ENCODE measurements at regions not wholly inside any gene's neighbourhood (a gene's known extent, or its start where the extent isn't known, plus 50 kb on each side); places are given as distances from the start of the nearest gene placed in this dataset.

DNA sequence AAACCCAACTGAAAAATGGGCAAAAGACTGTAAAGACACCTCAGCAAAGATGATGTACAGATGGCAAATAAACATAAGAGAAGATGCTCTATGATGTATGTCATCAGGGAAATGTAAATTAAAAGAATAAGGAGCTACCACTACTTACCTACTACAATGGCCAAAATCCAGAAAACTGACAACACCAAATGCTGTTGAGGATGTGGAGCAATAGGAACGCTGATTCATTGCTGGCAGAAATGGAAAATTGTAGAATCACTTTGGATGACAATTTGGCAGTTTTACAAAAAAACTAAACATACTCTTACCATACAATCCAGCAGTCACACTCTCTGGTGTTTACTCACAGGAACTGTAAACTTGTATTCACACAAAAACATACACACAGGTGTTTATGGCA, 222.3 kb upstream of the LDB2 start:
- no peaks in the 10 kb centered on the region for H3K9me3 ChIP-seq (ENCODE audit: low read length)
- no peak for ATAC-seq
- no peaks in the 10 kb centered on the region for H3K36me3 ChIP-seq (ENCODE audit: low read depth, low read length)
- no peak overlapping the region for H3K27ac ChIP-seq (ENCODE audit: low read length)
- H3K79me2 ChIP-seq (ENCODE audit: low read length): no peaks in the 10 kb centered on the region
- H3K27me3 ChIP-seq (ENCODE audit: low read length): no peaks in the 10 kb centered on the region
- no peak overlapping the region for H3K4me3 ChIP-seq (ENCODE audit: low read length)
- intact Hi-C loops (cut with micrococcal nuclease): no loop called here
- no peaks in the 10 kb centered on the region for H4K20me1 ChIP-seq (ENCODE audit: low read length)
- DNase-seq: no peak
- BruUV-seq (replicated peaks): no TSS peak
- no peak overlapping the region for H3K9ac ChIP-seq (ENCODE audit: low read length)
- ChIA-PET POLR2A (ENCODE audit: unreplicated experiment) (no interaction called here), CTCF (no interaction called here)
- no peaks in the 10 kb centered on the region for H3K4me1 ChIP-seq (ENCODE audit: insufficient read depth, low read length)
- TF ChIP-seq, protein P1, sequence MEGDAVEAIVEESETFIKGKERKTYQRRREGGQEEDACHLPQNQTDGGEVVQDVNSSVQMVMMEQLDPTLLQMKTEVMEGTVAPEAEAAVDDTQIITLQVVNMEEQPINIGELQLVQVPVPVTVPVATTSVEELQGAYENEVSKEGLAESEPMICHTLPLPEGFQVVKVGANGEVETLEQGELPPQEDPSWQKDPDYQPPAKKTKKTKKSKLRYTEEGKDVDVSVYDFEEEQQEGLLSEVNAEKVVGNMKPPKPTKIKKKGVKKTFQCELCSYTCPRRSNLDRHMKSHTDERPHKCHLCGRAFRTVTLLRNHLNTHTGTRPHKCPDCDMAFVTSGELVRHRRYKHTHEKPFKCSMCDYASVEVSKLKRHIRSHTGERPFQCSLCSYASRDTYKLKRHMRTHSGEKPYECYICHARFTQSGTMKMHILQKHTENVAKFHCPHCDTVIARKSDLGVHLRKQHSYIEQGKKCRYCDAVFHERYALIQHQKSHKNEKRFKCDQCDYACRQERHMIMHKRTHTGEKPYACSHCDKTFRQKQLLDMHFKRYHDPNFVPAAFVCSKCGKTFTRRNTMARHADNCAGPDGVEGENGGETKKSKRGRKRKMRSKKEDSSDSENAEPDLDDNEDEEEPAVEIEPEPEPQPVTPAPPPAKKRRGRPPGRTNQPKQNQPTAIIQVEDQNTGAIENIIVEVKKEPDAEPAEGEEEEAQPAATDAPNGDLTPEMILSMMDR (conservative IDR thresholded peaks at IDR 0.05; ENCODE audit: low read depth, low read length): no peak
- no peak for TF ChIP-seq EZH2phosphoT487 (IDR thresholded peaks at IDR 0.05; ENCODE audit: borderline replicate concordance, low read length)
- no peak for TF ChIP-seq EZH2 (IDR thresholded peaks at IDR 0.05; ENCODE audit: low read length, unreplicated experiment)
- H2AFZ ChIP-seq (ENCODE audit: low read length): no peak overlapping the region
- no peaks in the 10 kb centered on the region for H3K9me2 ChIP-seq (replicated peaks; ENCODE audit: low read length)
- no peaks in the 10 kb centered on the region for H3F3A ChIP-seq (ENCODE audit: low read length, unreplicated experiment)
- no peak overlapping the region for H3K4me2 ChIP-seq (ENCODE audit: low read length)

DNA sequence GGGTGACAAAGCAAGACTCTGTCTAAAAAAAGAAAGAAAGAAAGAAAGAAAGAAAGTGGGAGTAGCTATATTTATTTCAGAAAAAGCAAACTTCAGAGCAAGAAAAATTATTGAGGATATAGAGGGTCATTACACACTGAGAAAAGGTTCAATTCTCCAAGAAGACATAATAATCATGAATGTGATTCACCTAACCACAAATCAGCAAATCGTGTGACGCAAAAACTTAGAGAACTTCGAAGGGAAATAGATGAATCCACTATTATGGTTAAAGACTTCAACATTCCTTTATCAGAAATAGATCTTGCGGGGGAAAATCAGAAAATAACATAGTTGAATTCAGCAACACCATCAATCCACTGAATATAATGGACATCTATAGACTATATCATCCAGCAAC, 219.3 kb upstream of the LDB2 start:
- no peaks in the 10 kb centered on the region for H3K36me3 ChIP-seq (ENCODE audit: low read depth, low read length)
- H3K4me1 ChIP-seq (ENCODE audit: insufficient read depth, low read length): no peaks in the 10 kb centered on the region
- POLR2A ChIA-PET (ENCODE audit: unreplicated experiment): no interaction called here
- H3K27ac ChIP-seq (ENCODE audit: low read length): no peak overlapping the region
- no peaks in the 10 kb centered on the region for H3K79me2 ChIP-seq (ENCODE audit: low read length)
- no peaks in the 10 kb centered on the region for H3F3A ChIP-seq (ENCODE audit: low read length, unreplicated experiment)
- ATAC-seq (no peak), DNase-seq (no peak)
- no peak overlapping the region for H3K9ac ChIP-seq (ENCODE audit: low read length)
- no peaks in the 10 kb centered on the region for H4K20me1 ChIP-seq (ENCODE audit: low read length)
- H2AFZ ChIP-seq (ENCODE audit: low read length): no peak overlapping the region
- no peaks in the 10 kb centered on the region for H3K9me3 ChIP-seq (ENCODE audit: low read length)
- no peaks in the 10 kb centered on the region for H3K27me3 ChIP-seq (ENCODE audit: low read length)
- H3K9me2 ChIP-seq (replicated peaks; ENCODE audit: low read length): no peaks in the 10 kb centered on the region
- no peak overlapping the region for H3K4me2 ChIP-seq (ENCODE audit: low read length)
- CTCF ChIA-PET: no interaction called here
- no TSS peak for BruUV-seq (replicated peaks)
- no peak overlapping the region for H3K4me3 ChIP-seq (ENCODE audit: low read length)
- no peak for TF ChIP-seq EZH2 (IDR thresholded peaks at IDR 0.05; ENCODE audit: low read length, unreplicated experiment)
- no peak for TF ChIP-seq EZH2phosphoT487 (IDR thresholded peaks at IDR 0.05; ENCODE audit: borderline replicate concordance, low read length)
- TF ChIP-seq, protein P1 (conservative IDR thresholded peaks at IDR 0.05; ENCODE audit: low read depth, low read length): no peak
- intact Hi-C loops (cut with micrococcal nuclease): no loop called here

DNA sequence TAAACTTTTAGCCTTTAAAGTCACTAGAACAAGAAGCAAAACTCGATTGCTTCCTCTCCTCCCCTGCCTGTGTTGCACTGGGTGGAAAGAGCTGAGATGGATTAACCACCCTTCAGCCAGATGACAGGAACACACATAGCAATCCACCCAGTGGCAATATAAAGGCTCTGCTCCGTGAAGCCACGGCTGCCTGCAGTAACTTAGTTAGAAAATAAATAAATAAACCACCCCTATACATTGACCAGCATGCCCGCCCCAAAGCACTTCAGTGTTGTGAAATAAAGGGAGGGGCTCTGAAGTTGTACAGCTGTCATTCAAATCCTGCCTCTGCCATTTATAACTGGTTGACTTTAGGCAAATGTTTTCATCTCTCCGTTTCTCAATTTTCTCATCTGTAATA, 217.1 kb upstream of the LDB2 start:
- ChIA-PET POLR2A (ENCODE audit: unreplicated experiment) (no interaction called here), CTCF (no interaction called here)
- Histone ChIP-seq H3K4me1 (ENCODE audit: insufficient read depth, low read length) (no peaks in the 10 kb centered on the region), H3K27ac (ENCODE audit: low read length) (no peak overlapping the region), H3K9me3 (ENCODE audit: low read length) (no peaks in the 10 kb centered on the region), H3K79me2 (ENCODE audit: low read length) (no peaks in the 10 kb centered on the region), H3K9me2 (replicated peaks; ENCODE audit: low read length) (no peaks in the 10 kb centered on the region), H3K36me3 (ENCODE audit: low read depth, low read length) (no peaks in the 10 kb centered on the region), H4K20me1 (ENCODE audit: low read length) (no peaks in the 10 kb centered on the region), H2AFZ (ENCODE audit: low read length) (no peak overlapping the region), H3F3A (ENCODE audit: low read length, unreplicated experiment) (no peaks in the 10 kb centered on the region), H3K27me3 (ENCODE audit: low read length) (no peaks in the 10 kb centered on the region), H3K9ac (ENCODE audit: low read length) (no peak overlapping the region), H3K4me3 (ENCODE audit: low read length) (no peak overlapping the region), H3K4me2 (ENCODE audit: low read length) (no peak overlapping the region)
- no peak for DNase-seq
- TF ChIP-seq EZH2phosphoT487 (IDR thresholded peaks at IDR 0.05; ENCODE audit: borderline replicate concordance, low read length) (no peak), EZH2 (IDR thresholded peaks at IDR 0.05; ENCODE audit: low read length, unreplicated experiment) (no peak)
- TF ChIP-seq, protein P1 (conservative IDR thresholded peaks at IDR 0.05; ENCODE audit: low read depth, low read length): no peak
- intact Hi-C loops (cut with micrococcal nuclease): no loop called here
- BruUV-seq (replicated peaks): no TSS peak
- ATAC-seq: no peak
